ENCODE measurements at regions not wholly inside any gene's neighbourhood (a gene's known extent, or its start where the extent isn't known, plus 50 kb on each side); places are given as distances from the start of the nearest gene placed in this dataset.

- 57 to 61% methylated on average over 5 of the region's 5 CpGs for WGBS, 2 donors
- Histone ChIP-seq H3K4me1 (ENCODE audit: control insufficient read depth in 1 of 2, insufficient read depth in 2 of 2, low read length in 2 of 2) (no peaks in the 10 kb centered on the region), H3K27me3 (ENCODE audit: control insufficient read depth in 1 of 2, insufficient read depth in 2 of 2, low read length in 1 of 2) (no peaks in the 10 kb centered on the region), H3K4me3 (ENCODE audit: low read length in 2 of 2) (no peak overlapping the region), H3K27ac (ENCODE audit: low read depth in 1 of 2, low read length in 2 of 2) (no peak overlapping the region), H3K36me3 (ENCODE audit: control insufficient read depth in 1 of 2, insufficient read depth in 2 of 2, low read length in 1 of 2) (no peaks in the 10 kb centered on the region), H3K9me3 (ENCODE audit: control insufficient read depth, low read length) (no peaks in the 10 kb centered on the region)
- intact Hi-C loops (cut with DNase I), result loop anchor here in 1 of 2 donors (10.0 kb wide), 1 partner anchor 221 kb away; the partner anchor contains the start of genes MECR and PTPRU
- DNase-seq, result peak; percentile 12 to 14
- no peak for ATAC-seq (ENCODE audit: low FRiP score)
Observed at GRCh38 chr1:29455781-29456180, 219.5 kb downstream of the PTPRU start.

DNA sequence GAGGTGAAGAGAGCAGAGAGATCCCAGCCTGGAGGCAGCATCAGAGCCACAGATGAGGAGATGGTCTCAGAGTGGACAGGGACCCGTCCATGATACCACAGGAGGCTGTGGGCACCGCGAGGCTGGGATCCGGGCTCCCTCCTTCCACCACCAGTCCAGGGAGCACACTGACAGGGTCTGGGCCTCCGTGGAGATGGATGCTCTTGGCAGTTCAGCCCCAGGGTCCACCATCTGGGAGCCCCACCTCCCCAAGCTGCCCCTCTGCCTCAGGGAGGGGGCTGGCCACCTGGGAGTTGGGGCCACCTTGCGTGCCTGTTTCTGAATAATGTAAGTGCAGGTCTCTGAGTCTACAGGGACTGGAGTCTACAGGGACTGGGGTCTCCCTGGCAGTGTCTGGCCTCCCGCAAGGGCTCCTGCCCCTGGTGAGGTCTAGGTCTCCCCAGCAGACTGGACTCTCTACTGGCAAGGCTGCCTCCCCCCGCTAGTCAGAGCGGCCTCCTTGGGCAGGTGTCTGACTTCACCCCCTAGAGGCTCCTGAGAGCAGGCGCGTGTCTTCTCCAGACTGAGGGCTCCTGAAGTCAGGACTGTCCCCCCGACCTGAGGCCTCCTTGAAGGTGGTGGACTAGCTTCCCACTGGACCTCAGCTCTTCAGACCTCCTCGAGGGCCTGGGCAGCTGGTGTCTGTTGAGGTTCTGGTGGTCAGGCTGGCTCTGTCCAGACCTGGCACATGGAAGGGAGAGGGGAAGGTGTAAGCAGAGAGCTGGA lies 218.5 kb downstream of the PTPRU start:
- no peaks in the 10 kb centered on the region for H3K36me3 ChIP-seq (ENCODE audit: control insufficient read depth in 1 of 2, insufficient read depth in 2 of 2, low read length in 1 of 2)
- intact Hi-C loops (cut with DNase I), result loop anchor here in 1 of 2 donors (10.0 kb wide), 1 partner anchor 220 kb away; the partner anchor contains the start of genes MECR and PTPRU
- no peaks in the 10 kb centered on the region for H3K9me3 ChIP-seq (ENCODE audit: control insufficient read depth, low read length)
- no peaks in the 10 kb centered on the region for H3K27me3 ChIP-seq (ENCODE audit: control insufficient read depth in 1 of 2, insufficient read depth in 2 of 2, low read length in 1 of 2)
- ATAC-seq (ENCODE audit: low FRiP score) (no peak), DNase-seq (peak; percentile 27 to 47)
- H3K27ac ChIP-seq (ENCODE audit: low read depth in 1 of 2, low read length in 2 of 2), result no peak overlapping the region
- no peaks in the 10 kb centered on the region for H3K4me1 ChIP-seq (ENCODE audit: control insufficient read depth in 1 of 2, insufficient read depth in 2 of 2, low read length in 2 of 2)
- H3K4me3 ChIP-seq (ENCODE audit: low read length in 2 of 2), result no peak overlapping the region
- 69 to 76% methylated on average over 11 to 13 of the region's 13 CpGs for WGBS, 2 donors

DNA sequence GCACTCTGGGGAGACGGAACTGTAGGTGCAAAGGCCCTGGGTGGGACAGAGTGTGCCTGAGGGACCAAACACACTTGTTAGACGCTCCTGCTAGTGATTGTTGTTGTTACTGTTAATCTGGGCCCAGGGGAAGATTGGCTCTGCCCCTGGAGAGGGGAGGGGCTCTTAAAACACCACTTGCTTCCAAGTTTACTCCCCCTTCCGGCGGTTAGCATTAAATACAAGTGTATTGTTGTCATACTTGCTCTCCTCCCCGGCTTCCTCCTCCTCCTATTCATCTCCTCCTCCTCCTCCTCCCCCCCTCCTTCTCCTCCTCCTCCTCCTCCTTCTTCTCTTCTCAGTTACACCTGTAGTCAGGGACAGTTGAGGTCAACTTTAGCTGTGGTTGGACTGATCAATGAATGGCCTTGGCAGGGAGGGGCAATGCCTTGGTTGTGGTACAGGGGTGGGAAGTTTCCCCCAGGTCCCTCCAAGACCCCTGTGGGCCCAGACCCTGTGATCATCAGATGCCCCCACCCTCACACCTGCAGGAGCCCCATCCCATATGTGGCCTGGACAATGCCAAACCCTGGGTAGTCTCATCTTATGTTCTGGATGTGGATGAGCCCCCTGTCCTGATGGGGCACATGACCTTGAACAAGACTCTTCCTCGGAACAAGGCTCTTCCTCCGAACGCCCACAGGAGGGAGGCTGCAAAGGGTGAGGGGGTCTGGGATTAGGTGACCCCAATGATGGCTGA lies 217.3 kb downstream of the PTPRU start:
- no peak overlapping the region for H3K4me3 ChIP-seq (ENCODE audit: low read length in 2 of 2)
- 28 to 30% methylated on average over 7 to 8 of the region's 8 CpGs for WGBS, 2 donors
- no peaks in the 10 kb centered on the region for H3K36me3 ChIP-seq (ENCODE audit: control insufficient read depth in 1 of 2, insufficient read depth in 2 of 2, low read length in 1 of 2)
- H3K4me1 ChIP-seq (ENCODE audit: control insufficient read depth in 1 of 2, insufficient read depth in 2 of 2, low read length in 2 of 2), result no peaks in the 10 kb centered on the region
- ATAC-seq (ENCODE audit: low FRiP score) (no peak), DNase-seq (peak; percentile 30 to 36)
- intact Hi-C loops (cut with DNase I), result loop anchor here in 1 of 2 donors (10.0 kb wide), 1 partner anchor 219 kb away; the partner anchor contains the start of genes MECR and PTPRU
- no peak overlapping the region for H3K27ac ChIP-seq (ENCODE audit: low read depth in 1 of 2, low read length in 2 of 2)
- no peaks in the 10 kb centered on the region for H3K9me3 ChIP-seq (ENCODE audit: control insufficient read depth, low read length)
- no peaks in the 10 kb centered on the region for H3K27me3 ChIP-seq (ENCODE audit: control insufficient read depth in 1 of 2, insufficient read depth in 2 of 2, low read length in 1 of 2)

GRCh38 chr1:29452463-29453230 lies 216.3 kb downstream of the PTPRU start:
- DNase-seq, result peak; percentile 32 to 51
- WGBS, 2 donors, result 70% methylated on average over 10 of the region's 10 CpGs
- no peaks in the 10 kb centered on the region for H3K4me1 ChIP-seq (ENCODE audit: control insufficient read depth in 1 of 2, insufficient read depth in 2 of 2, low read length in 2 of 2)
- H3K27ac ChIP-seq (ENCODE audit: low read depth in 1 of 2, low read length in 2 of 2), result no peak overlapping the region
- H3K27me3 ChIP-seq (ENCODE audit: control insufficient read depth in 1 of 2, insufficient read depth in 2 of 2, low read length in 1 of 2), result no peaks in the 10 kb centered on the region
- ATAC-seq (ENCODE audit: low FRiP score), result no peak
- H3K36me3 ChIP-seq (ENCODE audit: control insufficient read depth in 1 of 2, insufficient read depth in 2 of 2, low read length in 1 of 2), result no peaks in the 10 kb centered on the region
- intact Hi-C loops (cut with DNase I), result loop anchor here in 1 of 2 donors (10.0 kb wide), 1 partner anchor 218 kb away; the partner anchor contains the start of genes MECR and PTPRU
- no peaks in the 10 kb centered on the region for H3K9me3 ChIP-seq (ENCODE audit: control insufficient read depth, low read length)
- H3K4me3 ChIP-seq (ENCODE audit: low read length in 2 of 2), result no peak overlapping the region

- no peaks in the 10 kb centered on the region for H3K4me1 ChIP-seq (ENCODE audit: control insufficient read depth in 1 of 2, insufficient read depth in 2 of 2, low read length in 2 of 2)
- 71 to 72% methylated on average over 16 of the region's 16 CpGs for WGBS, 2 donors
- H3K36me3 ChIP-seq (ENCODE audit: control insufficient read depth in 1 of 2, insufficient read depth in 2 of 2, low read length in 1 of 2), result no peaks in the 10 kb centered on the region
- DNase-seq, result peak; percentile 14 to 23
- ATAC-seq (ENCODE audit: low FRiP score), result no peak
- no peak overlapping the region for H3K4me3 ChIP-seq (ENCODE audit: low read length in 2 of 2)
- intact Hi-C loops (cut with DNase I), result loop anchor here in 1 of 2 donors (10.0 kb wide), 1 partner anchor 217 kb away; the partner anchor contains the start of genes MECR and PTPRU
- no peaks in the 10 kb centered on the region for H3K27me3 ChIP-seq (ENCODE audit: control insufficient read depth in 1 of 2, insufficient read depth in 2 of 2, low read length in 1 of 2)
- no peak overlapping the region for H3K27ac ChIP-seq (ENCODE audit: low read depth in 1 of 2, low read length in 2 of 2)
- H3K9me3 ChIP-seq (ENCODE audit: control insufficient read depth, low read length), result no peaks in the 10 kb centered on the region
Observed at GRCh38 chr1:29451368-29451892, 215.1 kb downstream of the PTPRU start.

DNA sequence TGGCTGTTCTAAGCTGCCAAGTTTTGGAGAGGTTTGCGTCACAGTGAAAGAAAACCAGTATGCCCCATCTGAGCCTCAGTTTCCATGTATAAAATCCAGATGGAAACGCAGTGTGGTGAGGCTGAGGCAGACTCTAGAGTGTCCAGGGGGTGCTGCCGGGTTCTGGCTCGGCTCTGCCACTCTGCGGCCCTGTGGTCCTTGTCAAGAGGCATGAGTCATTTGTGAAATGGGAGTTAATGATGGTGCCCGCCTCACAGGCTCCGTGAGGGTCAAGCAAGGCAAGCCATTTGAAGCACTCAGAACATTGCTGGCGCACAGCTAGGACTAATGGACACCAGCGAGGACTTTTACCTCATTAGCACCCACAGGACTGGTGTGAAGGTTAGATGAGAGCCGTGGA lies 214.3 kb downstream of the PTPRU start:
- ATAC-seq (ENCODE audit: low FRiP score), result no peak
- Histone ChIP-seq H3K36me3 (ENCODE audit: control insufficient read depth in 1 of 2, insufficient read depth in 2 of 2, low read length in 1 of 2) (no peaks in the 10 kb centered on the region), H3K9me3 (ENCODE audit: control insufficient read depth, low read length) (no peaks in the 10 kb centered on the region), H3K4me1 (ENCODE audit: control insufficient read depth in 1 of 2, insufficient read depth in 2 of 2, low read length in 2 of 2) (no peaks in the 10 kb centered on the region), H3K27ac (ENCODE audit: low read depth in 1 of 2, low read length in 2 of 2) (no peak overlapping the region), H3K4me3 (ENCODE audit: low read length in 2 of 2) (no peak overlapping the region), H3K27me3 (ENCODE audit: control insufficient read depth in 1 of 2, insufficient read depth in 2 of 2, low read length in 1 of 2) (no peaks in the 10 kb centered on the region)
- intact Hi-C loops (cut with DNase I), result loop anchor here in 1 of 2 donors (10.0 kb wide), 1 partner anchor 216 kb away; the partner anchor contains the start of genes MECR and PTPRU
- WGBS, 2 donors, result 76 to 79% methylated on average over 10 of the region's 10 CpGs
- peak; percentile 11 to 50 for DNase-seq

GRCh38 chr1:29448456-29449235 lies 212.3 kb downstream of the PTPRU start:
- no peaks in the 10 kb centered on the region for H3K4me1 ChIP-seq (ENCODE audit: control insufficient read depth in 1 of 2, insufficient read depth in 2 of 2, low read length in 2 of 2)
- H3K36me3 ChIP-seq (ENCODE audit: control insufficient read depth in 1 of 2, insufficient read depth in 2 of 2, low read length in 1 of 2), result no peaks in the 10 kb centered on the region
- intact Hi-C loops (cut with DNase I), result no loop called here
- DNase-seq, result no peak
- no peak overlapping the region for H3K4me3 ChIP-seq (ENCODE audit: low read length in 2 of 2)
- 76 to 77% methylated on average over 16 of the region's 16 CpGs for WGBS, 2 donors
- no peaks in the 10 kb centered on the region for H3K9me3 ChIP-seq (ENCODE audit: control insufficient read depth, low read length)
- H3K27ac ChIP-seq (ENCODE audit: low read depth in 1 of 2, low read length in 2 of 2), result no peak overlapping the region
- ATAC-seq (ENCODE audit: low FRiP score), result no peak
- no peaks in the 10 kb centered on the region for H3K27me3 ChIP-seq (ENCODE audit: control insufficient read depth in 1 of 2, insufficient read depth in 2 of 2, low read length in 1 of 2)

Measured in aorta (tissue), 5 donors.